Osteoblast (primary cell): ENCODE measurements at regions not wholly inside any gene's neighbourhood (a gene's known extent, or its start where the extent isn't known, plus 50 kb on each side); places are given as distances from the start of the nearest gene placed in this dataset.

ENCODE experiments used
- DNase-seq: peaks from one replicate; pipeline ENCODE4 v3.0.0; 2011; ENCODE audit warnings: low spot score, mixed read lengths; ENCODE audit not compliant: insufficient read length; ENCODE audit errors: missing footprints
- H2AFZ ChIP-seq: 2 replicates; pipeline ENCODE4 v1.6.0; 2011; ENCODE audit warnings: mild to moderate bottlenecking, low read length
- H3K27ac ChIP-seq: 2 replicates; pipeline ENCODE4 v1.5.1; 2011; ENCODE audit warnings: mild to moderate bottlenecking, low read depth, low read length, moderate library complexity
- H3K27me3 ChIP-seq: 2 replicates; pipeline ENCODE4 v1.6.0; 2012; ENCODE audit warnings: mild to moderate bottlenecking, control low read depth, inconsistent platforms, low read length, moderate library complexity; ENCODE audit not compliant: insufficient read depth
- H3K36me3 ChIP-seq: 2 replicates; pipeline ENCODE4 v1.5.1; 2011; ENCODE audit warnings: mild to moderate bottlenecking, low read length, control low read depth, moderate library complexity; ENCODE audit not compliant: insufficient read depth
- H3K4me1 ChIP-seq: 2 replicates; pipeline ENCODE4 v1.5.1; 2011; ENCODE audit warnings: mild to moderate bottlenecking, low read length, control low read depth, moderate library complexity; ENCODE audit not compliant: insufficient read depth
- H3K4me2 ChIP-seq: 2 replicates; pipeline ENCODE4 v1.6.0; 2011; ENCODE audit warnings: mild to moderate bottlenecking, low read length; ENCODE audit not compliant: insufficient read depth
- H3K4me3 ChIP-seq: fragments of 200-600 bp; sonication (generic); 3 replicates; pipeline ENCODE4 v1.5.1; 2012; ENCODE audit warnings: mild to moderate bottlenecking, low read length, inconsistent platforms; ENCODE audit not compliant: insufficient read depth
- H3K79me2 ChIP-seq: 2 replicates; pipeline ENCODE4 v1.6.0; 2012; ENCODE audit warnings: mild to moderate bottlenecking, low read length, control low read depth, inconsistent platforms; ENCODE audit not compliant: insufficient read depth
- H3K9me3 ChIP-seq: 2 replicates; pipeline ENCODE4 v1.5.1; 2011; ENCODE audit warnings: low read depth, low read length, control low read depth
- H4K20me1 ChIP-seq: 2 replicates; pipeline ENCODE4 v1.6.0; 2012; ENCODE audit warnings: mild to moderate bottlenecking, low read length, control low read depth; ENCODE audit not compliant: insufficient read depth
- CTCF ChIP-seq: IDR thresholded peaks from 2 replicates; pipeline ENCODE4 v1.5.1; 2011; ENCODE audit warnings: mild to moderate bottlenecking, low read depth, low read length, moderate library complexity; ENCODE audit errors: extremely low read depth

GRCh38 chr1:181310560-181310959 lies 172.8 kb upstream of the CACNA1E start:
- Histone ChIP-seq H3K27ac (no peak overlapping the region), H3K4me2 (no peak overlapping the region), H3K36me3 (no peaks in the 10 kb centered on the region), H3K4me1 (no peaks in the 10 kb centered on the region), H2AFZ (no peak overlapping the region), H3K79me2 (no peaks in the 10 kb centered on the region), H3K27me3 (peaks cover 18% of the 10 kb centered on the region), H4K20me1 (no peaks in the 10 kb centered on the region), H3K9me3 (no peaks in the 10 kb centered on the region), H3K4me3 (no peak overlapping the region)
- DNase-seq, result no peak
- no peak for TF ChIP-seq CTCF

- no peak overlapping the region for H2AFZ ChIP-seq
- TF ChIP-seq CTCF, result no peak
- H3K27ac ChIP-seq, result no peak overlapping the region
- peaks cover 37% of the 10 kb centered on the region for H3K27me3 ChIP-seq
- H3K4me3 ChIP-seq, result no peak overlapping the region
- no peaks in the 10 kb centered on the region for H3K79me2 ChIP-seq
- H3K9me3 ChIP-seq, result no peaks in the 10 kb centered on the region
- no peak for DNase-seq
- H4K20me1 ChIP-seq, result no peaks in the 10 kb centered on the region
- H3K4me1 ChIP-seq, result no peaks in the 10 kb centered on the region
- no peak overlapping the region for H3K4me2 ChIP-seq
- no peaks in the 10 kb centered on the region for H3K36me3 ChIP-seq
Observed at GRCh38 chr1:181312946-181313345, 170.4 kb upstream of the CACNA1E start.

- no peak for DNase-seq
- TF ChIP-seq CTCF, result no peak
- Histone ChIP-seq H3K4me1 (no peaks in the 10 kb centered on the region), H2AFZ (no peak overlapping the region), H3K4me2 (no peak overlapping the region), H3K79me2 (no peaks in the 10 kb centered on the region), H3K4me3 (no peak overlapping the region), H4K20me1 (no peaks in the 10 kb centered on the region), H3K9me3 (no peaks in the 10 kb centered on the region), H3K27me3 (peaks cover 42% of the 10 kb centered on the region), H3K27ac (no peak overlapping the region), H3K36me3 (no peaks in the 10 kb centered on the region)
Observed at GRCh38 chr1:181313466-181313865, 169.9 kb upstream of the CACNA1E start.

- H3K4me2 ChIP-seq, result no peak overlapping the region
- no peaks in the 10 kb centered on the region for H3K79me2 ChIP-seq
- H2AFZ ChIP-seq, result no peak overlapping the region
- no peaks in the 10 kb centered on the region for H3K36me3 ChIP-seq
- no peak overlapping the region for H3K27ac ChIP-seq
- no peak for TF ChIP-seq CTCF
- no peaks in the 10 kb centered on the region for H4K20me1 ChIP-seq
- peaks cover 48% of the 10 kb centered on the region for H3K27me3 ChIP-seq
- H3K9me3 ChIP-seq, result no peaks in the 10 kb centered on the region
- no peak overlapping the region for H3K4me3 ChIP-seq
- H3K4me1 ChIP-seq, result no peaks in the 10 kb centered on the region
- no peak for DNase-seq
Observed at GRCh38 chr1:181314010-181314409, 169.3 kb upstream of the CACNA1E start.
